ENCODE measurements at regions not wholly inside any gene's neighbourhood (a gene's known extent, or its start where the extent isn't known, plus 50 kb on each side); places are given as distances from the start of the nearest gene placed in this dataset.

DNA sequence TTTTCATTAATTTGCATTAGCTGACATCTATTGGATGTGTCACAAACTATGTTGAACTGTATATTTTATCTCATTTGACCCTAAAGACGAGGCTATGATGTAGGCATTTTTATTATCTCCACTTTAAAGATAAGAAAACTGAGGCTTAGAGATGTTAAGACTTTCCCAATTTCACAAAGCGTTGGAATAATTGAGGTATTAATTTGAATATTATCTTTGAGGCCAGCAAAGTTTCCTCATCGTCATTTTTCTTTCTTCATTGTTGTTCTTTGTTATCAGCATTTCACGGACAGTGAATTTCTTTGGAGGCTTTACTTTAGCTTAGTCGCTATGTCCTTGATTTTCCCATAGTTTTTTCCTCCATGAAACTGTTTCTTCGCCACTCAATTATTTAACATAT is 227.5 kb upstream of the MYOCD start:
- POLR2A ChIA-PET, result no interaction called here
- no peak for ATAC-seq
- CTCF ChIA-PET, result no interaction called here

DNA sequence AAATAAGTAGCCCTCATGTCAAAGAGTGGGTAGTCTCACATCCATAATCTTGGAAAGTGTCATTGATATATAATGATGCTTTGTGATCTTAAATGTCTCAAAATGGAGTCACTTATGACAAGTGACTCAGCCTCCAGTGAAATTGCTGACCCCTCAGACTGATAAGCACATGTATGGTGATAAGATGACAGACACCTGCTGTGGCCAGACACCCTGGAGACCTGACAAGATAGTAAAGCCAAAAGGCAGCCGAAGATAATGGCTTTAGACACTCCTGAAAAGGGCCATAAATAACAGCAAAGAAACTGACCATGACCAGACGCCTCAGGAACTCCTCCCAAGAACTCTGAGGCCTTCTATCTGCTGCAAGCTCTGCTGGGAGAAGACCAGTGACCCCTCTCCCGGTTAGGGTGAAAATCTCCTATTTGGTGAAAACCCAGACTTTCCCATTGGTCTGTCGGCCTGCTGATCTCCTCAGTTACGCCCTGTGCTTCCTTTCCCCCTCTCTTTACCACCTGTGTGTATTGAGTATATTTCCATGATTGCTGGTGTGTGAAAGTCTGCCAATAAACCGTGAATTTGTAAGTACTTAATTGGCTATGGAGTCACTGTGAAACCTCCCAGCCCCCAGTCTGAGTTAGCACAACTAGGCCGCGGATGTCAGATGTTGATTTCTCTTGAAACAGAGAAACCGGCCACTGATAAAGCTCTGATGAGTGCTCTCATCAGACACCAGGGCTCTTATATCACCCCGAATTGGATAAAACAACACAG is 226.7 kb upstream of the MYOCD start:
- Histone ChIP-seq H3K27ac (ENCODE audit: low read length) (no peak overlapping the region), H3K4me1 (ENCODE audit: control insufficient read depth, insufficient read depth, low read length) (no peaks in the 10 kb centered on the region), H3K27me3 (ENCODE audit: control insufficient read depth, insufficient read depth, low read length) (no peaks in the 10 kb centered on the region), H3K4me3 (ENCODE audit: low read depth in 2 of 2, low read length in 2 of 2) (no peak overlapping the region), H3K36me3 (ENCODE audit: control insufficient read depth, insufficient read depth, low read length) (no peaks in the 10 kb centered on the region), H3K9me3 (ENCODE audit: control insufficient read depth, insufficient read depth, low read depth, low read length) (no peaks in the 10 kb centered on the region)
- BruUV-seq (replicated peaks), result no TSS peak
- ChIA-PET POLR2A (no interaction called here), CTCF (no interaction called here)
- in situ Hi-C loops (cut with HindIII; ENCODE audit: low pct_unique_long_range_greater_than_20kb, low sequenced_read_pairs), result no loop called here
- no peak for DNase-seq (ENCODE audit: low read depth, low spot score)
- TF ChIP-seq CTCF (IDR thresholded peaks at IDR 0.05) (no peak), POLR2AphosphoS5 (IDR thresholded peaks at IDR 0.05; ENCODE audit: low read depth, low read length) (no peak), SIN3A (IDR thresholded peaks at IDR 0.05; ENCODE audit: borderline replicate concordance, insufficient read depth, low read depth, low read length) (no peak), TCF7L2 (IDR thresholded peaks at IDR 0.05; ENCODE audit: low read depth, low read length) (no peak)
- TF ChIP-seq, protein P1, sequence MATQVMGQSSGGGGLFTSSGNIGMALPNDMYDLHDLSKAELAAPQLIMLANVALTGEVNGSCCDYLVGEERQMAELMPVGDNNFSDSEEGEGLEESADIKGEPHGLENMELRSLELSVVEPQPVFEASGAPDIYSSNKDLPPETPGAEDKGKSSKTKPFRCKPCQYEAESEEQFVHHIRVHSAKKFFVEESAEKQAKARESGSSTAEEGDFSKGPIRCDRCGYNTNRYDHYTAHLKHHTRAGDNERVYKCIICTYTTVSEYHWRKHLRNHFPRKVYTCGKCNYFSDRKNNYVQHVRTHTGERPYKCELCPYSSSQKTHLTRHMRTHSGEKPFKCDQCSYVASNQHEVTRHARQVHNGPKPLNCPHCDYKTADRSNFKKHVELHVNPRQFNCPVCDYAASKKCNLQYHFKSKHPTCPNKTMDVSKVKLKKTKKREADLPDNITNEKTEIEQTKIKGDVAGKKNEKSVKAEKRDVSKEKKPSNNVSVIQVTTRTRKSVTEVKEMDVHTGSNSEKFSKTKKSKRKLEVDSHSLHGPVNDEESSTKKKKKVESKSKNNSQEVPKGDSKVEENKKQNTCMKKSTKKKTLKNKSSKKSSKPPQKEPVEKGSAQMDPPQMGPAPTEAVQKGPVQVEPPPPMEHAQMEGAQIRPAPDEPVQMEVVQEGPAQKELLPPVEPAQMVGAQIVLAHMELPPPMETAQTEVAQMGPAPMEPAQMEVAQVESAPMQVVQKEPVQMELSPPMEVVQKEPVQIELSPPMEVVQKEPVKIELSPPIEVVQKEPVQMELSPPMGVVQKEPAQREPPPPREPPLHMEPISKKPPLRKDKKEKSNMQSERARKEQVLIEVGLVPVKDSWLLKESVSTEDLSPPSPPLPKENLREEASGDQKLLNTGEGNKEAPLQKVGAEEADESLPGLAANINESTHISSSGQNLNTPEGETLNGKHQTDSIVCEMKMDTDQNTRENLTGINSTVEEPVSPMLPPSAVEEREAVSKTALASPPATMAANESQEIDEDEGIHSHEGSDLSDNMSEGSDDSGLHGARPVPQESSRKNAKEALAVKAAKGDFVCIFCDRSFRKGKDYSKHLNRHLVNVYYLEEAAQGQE (IDR thresholded peaks at IDR 0.05; ENCODE audit: insufficient read depth in 1 of 2, low read depth in 2 of 2, low read length in 1 of 2), result no peak
- ATAC-seq, result no peak
- intact Hi-C loops (cut with micrococcal nuclease; ENCODE audit: unreplicated experiment), result no loop called here

More for the DNA sequence above, 227.5 kb upstream of the MYOCD start:
- Histone ChIP-seq H3K4me3 (ENCODE audit: low read depth in 2 of 2, low read length in 2 of 2) (no peak overlapping the region), H3K27ac (ENCODE audit: low read length) (no peak overlapping the region), H3K27me3 (ENCODE audit: control insufficient read depth, insufficient read depth, low read length) (no peaks in the 10 kb centered on the region), H3K9me3 (ENCODE audit: control insufficient read depth, insufficient read depth, low read depth, low read length) (no peaks in the 10 kb centered on the region), H3K4me1 (ENCODE audit: control insufficient read depth, insufficient read depth, low read length) (no peaks in the 10 kb centered on the region), H3K36me3 (ENCODE audit: control insufficient read depth, insufficient read depth, low read length) (no peaks in the 10 kb centered on the region)
- intact Hi-C loops (cut with micrococcal nuclease; ENCODE audit: unreplicated experiment), result no loop called here
- TF ChIP-seq TCF7L2 (IDR thresholded peaks at IDR 0.05; ENCODE audit: low read depth, low read length), result no peak
- TF ChIP-seq POLR2AphosphoS5 (IDR thresholded peaks at IDR 0.05; ENCODE audit: low read depth, low read length), result no peak
- no peak for TF ChIP-seq CTCF (IDR thresholded peaks at IDR 0.05)
- no peak for TF ChIP-seq SIN3A (IDR thresholded peaks at IDR 0.05; ENCODE audit: borderline replicate concordance, insufficient read depth, low read depth, low read length)
- TF ChIP-seq, protein P1 (IDR thresholded peaks at IDR 0.05; ENCODE audit: insufficient read depth in 1 of 2, low read depth in 2 of 2, low read length in 1 of 2), result no peak
- BruUV-seq (replicated peaks), result no TSS peak
- no peak for DNase-seq (ENCODE audit: low read depth, low spot score)
- in situ Hi-C loops (cut with HindIII; ENCODE audit: low pct_unique_long_range_greater_than_20kb, low sequenced_read_pairs), result no loop called here
